ENCODE measurements at regions not wholly inside any gene's neighbourhood (a gene's known extent, or its start where the extent isn't known, plus 50 kb on each side); places are given as distances from the start of the nearest gene placed in this dataset.
"Not testable (repeated sequence)": the region's sequence is repeated elsewhere in the genome, so short reads cannot be mapped to it uniquely, and the experiment has no call there.

DNA sequence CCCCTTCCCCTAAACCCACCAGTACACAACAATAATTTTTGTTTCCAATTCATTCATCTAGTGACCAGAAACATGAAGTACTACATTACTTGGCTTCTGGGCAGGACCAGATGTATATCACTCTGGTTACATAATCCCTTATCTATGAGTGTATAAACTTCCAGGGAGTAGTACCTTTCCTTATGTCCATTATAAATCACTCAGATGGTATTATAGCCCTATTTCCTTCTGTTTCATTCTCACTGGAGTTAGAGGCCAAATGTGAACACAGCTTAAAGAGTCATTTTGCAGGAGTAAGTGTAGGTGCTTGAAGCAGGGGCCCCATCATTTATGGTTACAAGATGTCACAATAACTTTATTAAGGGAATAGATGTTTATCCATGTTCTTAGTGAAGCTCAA, 894.4 kb upstream of the NXPH2 start:
- TF ChIP-seq, protein P1, sequence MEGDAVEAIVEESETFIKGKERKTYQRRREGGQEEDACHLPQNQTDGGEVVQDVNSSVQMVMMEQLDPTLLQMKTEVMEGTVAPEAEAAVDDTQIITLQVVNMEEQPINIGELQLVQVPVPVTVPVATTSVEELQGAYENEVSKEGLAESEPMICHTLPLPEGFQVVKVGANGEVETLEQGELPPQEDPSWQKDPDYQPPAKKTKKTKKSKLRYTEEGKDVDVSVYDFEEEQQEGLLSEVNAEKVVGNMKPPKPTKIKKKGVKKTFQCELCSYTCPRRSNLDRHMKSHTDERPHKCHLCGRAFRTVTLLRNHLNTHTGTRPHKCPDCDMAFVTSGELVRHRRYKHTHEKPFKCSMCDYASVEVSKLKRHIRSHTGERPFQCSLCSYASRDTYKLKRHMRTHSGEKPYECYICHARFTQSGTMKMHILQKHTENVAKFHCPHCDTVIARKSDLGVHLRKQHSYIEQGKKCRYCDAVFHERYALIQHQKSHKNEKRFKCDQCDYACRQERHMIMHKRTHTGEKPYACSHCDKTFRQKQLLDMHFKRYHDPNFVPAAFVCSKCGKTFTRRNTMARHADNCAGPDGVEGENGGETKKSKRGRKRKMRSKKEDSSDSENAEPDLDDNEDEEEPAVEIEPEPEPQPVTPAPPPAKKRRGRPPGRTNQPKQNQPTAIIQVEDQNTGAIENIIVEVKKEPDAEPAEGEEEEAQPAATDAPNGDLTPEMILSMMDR (IDR thresholded peaks at IDR 0.05; ENCODE audit: insufficient read depth, low read depth, low read length): no peak
- DNase-seq (ENCODE audit: low read depth): no peak
- CTCF ChIA-PET: no interaction called here
- Histone ChIP-seq H3K36me3 (ENCODE audit: control insufficient read depth, insufficient read depth, low read length) (no peaks in the 10 kb centered on the region), H3K27me3 (ENCODE audit: control insufficient read depth, insufficient read depth, low read length) (no peaks in the 10 kb centered on the region), H3K4me3 (ENCODE audit: low read depth, low read length) (no peak overlapping the region)
- POLR2A ChIA-PET: no interaction called here

DNA sequence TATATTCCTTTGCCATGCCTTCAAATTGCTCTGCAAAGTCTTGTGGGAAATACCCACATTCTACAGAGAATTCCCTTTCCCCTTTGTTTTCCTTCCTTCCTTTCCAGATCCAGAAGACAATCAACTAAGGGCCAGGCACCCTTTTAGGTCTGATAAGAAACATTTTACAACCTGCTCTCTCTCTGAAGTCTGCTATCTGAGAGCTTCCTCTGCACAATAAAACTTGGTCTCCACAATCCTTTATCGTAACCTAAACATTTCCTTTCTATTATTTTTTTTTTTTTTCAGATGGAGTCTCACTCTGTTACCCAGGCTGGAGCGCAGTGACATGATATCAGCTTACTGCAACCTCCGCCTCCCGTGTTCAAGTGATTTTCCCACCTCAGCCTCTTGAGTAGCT, 893.3 kb upstream of the NXPH2 start:
- DNase-seq (ENCODE audit: low read depth); H3K36me3 ChIP-seq (ENCODE audit: control insufficient read depth, insufficient read depth, low read length); H3K27me3 ChIP-seq (ENCODE audit: control insufficient read depth, insufficient read depth, low read length); POLR2A ChIA-PET; H3K4me3 ChIP-seq (ENCODE audit: low read depth, low read length); CTCF ChIA-PET: not testable (repeated sequence)

DNA sequence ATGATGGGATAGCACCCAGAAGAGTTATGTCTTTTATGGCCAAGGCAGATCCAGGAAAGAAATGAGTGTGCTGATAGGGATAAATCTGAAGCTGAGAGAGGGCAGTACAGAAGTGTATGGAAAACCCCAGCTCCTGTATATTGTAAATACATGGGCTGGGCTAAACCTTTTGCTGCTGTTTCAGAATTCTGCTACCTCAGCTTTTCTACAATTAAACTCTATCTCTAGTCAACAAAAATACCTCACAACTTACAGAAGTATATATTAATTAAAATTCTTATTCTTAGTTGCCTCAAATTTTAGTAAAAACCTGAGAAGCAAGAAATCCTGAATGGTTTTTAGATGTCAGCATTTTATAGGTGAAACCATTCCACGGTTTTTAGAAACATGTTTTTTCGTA, 889.5 kb upstream of the NXPH2 start:
- CTCF ChIA-PET: no interaction called here
- no peak for DNase-seq (ENCODE audit: low read depth)
- TF ChIP-seq, protein P1 (IDR thresholded peaks at IDR 0.05; ENCODE audit: insufficient read depth, low read depth, low read length): no peak
- Histone ChIP-seq H3K27me3 (ENCODE audit: control insufficient read depth, insufficient read depth, low read length) (no peaks in the 10 kb centered on the region), H3K4me3 (ENCODE audit: low read depth, low read length) (no peak overlapping the region), H3K36me3 (ENCODE audit: control insufficient read depth, insufficient read depth, low read length) (no peaks in the 10 kb centered on the region)
- POLR2A ChIA-PET: no interaction called here

DNA sequence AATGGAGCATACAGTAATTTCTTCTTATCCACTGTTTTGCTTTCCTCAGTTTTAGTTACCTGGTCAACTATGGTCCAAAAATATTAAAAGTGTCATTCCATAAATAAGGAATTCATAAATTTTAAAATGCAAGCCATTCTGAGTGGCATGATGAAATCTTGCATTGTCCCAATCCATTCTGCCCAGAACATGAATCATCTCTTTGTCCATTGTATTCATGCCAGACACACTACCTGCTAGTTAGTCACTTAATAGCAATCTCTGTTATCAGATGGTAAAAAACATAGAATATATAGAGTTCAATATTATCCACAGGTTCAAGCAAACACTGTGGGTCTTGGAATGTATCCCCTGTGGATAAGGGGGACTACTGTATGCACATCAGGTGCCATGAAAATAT, 872.2 kb upstream of the NXPH2 start:
- ChIA-PET CTCF (no interaction called here), POLR2A (no interaction called here)
- Histone ChIP-seq H3K36me3 (ENCODE audit: control insufficient read depth, insufficient read depth, low read length) (no peaks in the 10 kb centered on the region), H3K27me3 (ENCODE audit: control insufficient read depth, insufficient read depth, low read length) (no peaks in the 10 kb centered on the region), H3K4me3 (ENCODE audit: low read depth, low read length) (no peak overlapping the region)
- TF ChIP-seq, protein P1 (IDR thresholded peaks at IDR 0.05; ENCODE audit: insufficient read depth, low read depth, low read length): no peak
- no peak for DNase-seq (ENCODE audit: low read depth)

DNA sequence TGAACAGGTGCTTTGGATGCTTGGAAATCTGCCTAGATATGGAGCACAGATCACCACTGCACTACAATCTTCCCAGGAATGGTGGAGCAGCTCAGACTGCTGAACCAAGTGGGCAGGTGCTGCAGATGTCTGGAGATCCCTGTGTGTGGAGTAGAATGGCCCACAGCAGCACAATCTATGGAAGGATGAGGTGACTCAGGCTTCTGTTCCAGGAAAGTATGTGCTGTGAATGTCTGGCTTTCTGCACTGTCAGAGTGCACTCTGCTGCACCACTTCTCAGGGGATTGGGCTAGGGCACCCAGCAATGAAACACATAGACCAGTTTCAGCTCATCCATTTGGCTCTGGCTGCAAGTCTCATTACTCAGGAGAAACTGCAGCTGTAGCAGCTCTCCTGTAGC, 865.4 kb upstream of the NXPH2 start:
- TF ChIP-seq, protein P1 (IDR thresholded peaks at IDR 0.05; ENCODE audit: insufficient read depth, low read depth, low read length): no peak
- CTCF ChIA-PET: interaction anchor here (0.5 kb wide), 1 partner anchor 115 kb away, joined by 4 read pairs; no protein-coding TSS in a partner anchor
- Histone ChIP-seq H3K27me3 (ENCODE audit: control insufficient read depth, insufficient read depth, low read length) (no peaks in the 10 kb centered on the region), H3K4me3 (ENCODE audit: low read depth, low read length) (no peak overlapping the region), H3K36me3 (ENCODE audit: control insufficient read depth, insufficient read depth, low read length) (no peaks in the 10 kb centered on the region)
- POLR2A ChIA-PET: no interaction called here
- no peak for DNase-seq (ENCODE audit: low read depth)

DNA sequence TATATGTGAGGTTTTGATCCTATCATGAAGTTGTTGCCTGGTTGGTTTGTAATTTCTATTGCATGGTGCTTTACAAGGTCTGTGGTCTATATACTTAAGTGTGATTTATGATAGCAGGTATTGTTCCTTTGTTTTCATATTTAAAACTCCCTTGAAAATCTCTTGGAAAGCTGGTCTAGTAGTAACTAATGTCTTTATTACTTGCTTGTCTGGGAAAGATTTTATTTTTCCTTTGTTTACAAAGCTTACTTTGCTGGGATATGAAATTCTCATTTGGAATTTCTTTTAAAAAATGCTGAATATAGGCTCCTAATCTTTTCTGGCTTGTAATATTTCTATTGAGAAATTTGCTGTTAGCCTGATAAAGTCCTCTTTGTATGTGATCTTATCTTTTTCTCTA, 862.9 kb upstream of the NXPH2 start:
- POLR2A ChIA-PET: no interaction called here
- CTCF ChIA-PET: no interaction called here
- no peak for DNase-seq (ENCODE audit: low read depth)
- no peak overlapping the region for H3K4me3 ChIP-seq (ENCODE audit: low read depth, low read length)
- TF ChIP-seq, protein P1 (IDR thresholded peaks at IDR 0.05; ENCODE audit: insufficient read depth, low read depth, low read length): no peak
- H3K36me3 ChIP-seq (ENCODE audit: control insufficient read depth, insufficient read depth, low read length): no peaks in the 10 kb centered on the region
- H3K27me3 ChIP-seq (ENCODE audit: control insufficient read depth, insufficient read depth, low read length): no peaks in the 10 kb centered on the region

All from BJ (cell line).